Ovary (tissue), 7 donors: ENCODE measurements at regions not wholly inside any gene's neighbourhood (a gene's known extent, or its start where the extent isn't known, plus 50 kb on each side); places are given as distances from the start of the nearest gene placed in this dataset.

Experiments
- DNase-seq, 5 donors: peaks; one replicate each; pipeline ENCODE4 v3.0.0-alpha.2; 2019 to 2020
- H3K27ac ChIP-seq, 2 donors: fragments of 200-600 bp; one replicate each; pipeline versions ENCODE4 v1.5.1 to v1.8.0; 2019 to 2022
- H3K27me3 ChIP-seq: fragments of 200-600 bp; one replicate; pipeline ENCODE4 v1.8.0; 2022
- H3K36me3 ChIP-seq: fragments of 200-600 bp; sonication (generic); one replicate; pipeline ENCODE4 v1.5.1; 2019
- H3K4me1 ChIP-seq: one replicate; pipeline ENCODE4 v1.8.1; 2013; ENCODE audit warnings: mild to moderate bottlenecking, moderate library complexity; ENCODE audit not compliant: insufficient read depth
- H3K4me3 ChIP-seq: fragments of 200-600 bp; sonication (generic); one replicate; pipeline ENCODE4 v1.5.1; 2017
- H3K9me3 ChIP-seq, 2 donors: fragments of 200-600 bp in 1 of 2; sonication (generic) in 1 of 2; one replicate each; pipeline versions ENCODE4 v1.5.1 to v1.8.1; 2013 to 2019; ENCODE audit warnings: mild to moderate bottlenecking in 1 of 2, moderate library complexity in 1 of 2
- EP300 ChIP-seq: sonication (generic); formaldehyde crosslinking; IDR thresholded peaks from one replicate; pipeline ENCODE4 v1.6.1; 2017; ENCODE audit warnings: antibody characterized with exemption
- POLR2A ChIP-seq: fragments of 450-650 bp; IDR thresholded peaks from one replicate; pipeline ENCODE4 v1.6.1; 2017; ENCODE audit warnings: antibody characterized with exemption, mild to moderate bottlenecking, moderate library complexity
- WGBS, 3 donors: extraction: QIAGEN DNeasy Blood & Tissue Kit in 1 of 3; methylation state at CpG; one replicate each; pipeline versions ENCODE4 v1.1.5 to v1.1.7; 2013 to 2017; 5-methylcytosine and 5-hydroxymethylcytosine counted together
- intact Hi-C, 4 donors: fragments of 100-400 bp; cut with DNase I; formaldehyde crosslinking; loops; one replicate each; pipeline versions ENCODE4 v1.11.0 to v1.15.1; 2022 to 2023
- TF ChIP-seq, protein P1 (sequence below), 3 donors: fragments of 450-650 bp in 2 of 3; fragments of 200-600 bp in 1 of 3; IDR thresholded peaks; one replicate each; pipeline versions ENCODE4 v1.5.1 to v1.8.0; 2016 to 2022; ENCODE audit warnings: antibody characterized with exemption in 3 of 3, mild to moderate bottlenecking in 1 of 3
- donor health status: DM: no; HTN: no; CAD: no; lungs with moderate emphysema.
- donor health status: DM: no; HTN: no; CAD: no.
- donor health status: Bipolar disorder and iron deficiency.
- donor health status: DM: no; HTN: no; CAD: no.
- donor health status: DM: yes; HTN: yes; CAD: no.

DNA sequence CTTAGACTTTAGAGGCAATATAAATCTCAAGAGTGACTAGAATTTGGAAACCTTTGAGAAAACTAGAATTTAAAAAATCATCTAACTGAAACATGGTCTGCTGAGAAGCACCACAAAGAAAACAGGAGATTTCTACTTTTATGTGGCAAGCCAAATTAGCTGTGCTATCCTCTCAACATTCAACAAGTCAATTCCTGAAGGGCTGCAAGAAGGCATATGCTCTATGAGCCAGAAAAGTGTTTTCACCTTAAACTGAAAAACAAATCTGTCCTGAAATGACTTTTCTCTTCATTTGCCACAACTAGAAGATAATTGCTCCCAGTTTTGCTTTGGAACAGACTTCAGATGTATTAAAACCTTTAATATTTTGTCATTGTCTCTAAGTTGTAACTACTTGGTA is 263.2 kb upstream of the EDNRA start:
- no peak for DNase-seq
- TF ChIP-seq POLR2A (no peak), EP300 (no peak)
- TF ChIP-seq, protein P1, sequence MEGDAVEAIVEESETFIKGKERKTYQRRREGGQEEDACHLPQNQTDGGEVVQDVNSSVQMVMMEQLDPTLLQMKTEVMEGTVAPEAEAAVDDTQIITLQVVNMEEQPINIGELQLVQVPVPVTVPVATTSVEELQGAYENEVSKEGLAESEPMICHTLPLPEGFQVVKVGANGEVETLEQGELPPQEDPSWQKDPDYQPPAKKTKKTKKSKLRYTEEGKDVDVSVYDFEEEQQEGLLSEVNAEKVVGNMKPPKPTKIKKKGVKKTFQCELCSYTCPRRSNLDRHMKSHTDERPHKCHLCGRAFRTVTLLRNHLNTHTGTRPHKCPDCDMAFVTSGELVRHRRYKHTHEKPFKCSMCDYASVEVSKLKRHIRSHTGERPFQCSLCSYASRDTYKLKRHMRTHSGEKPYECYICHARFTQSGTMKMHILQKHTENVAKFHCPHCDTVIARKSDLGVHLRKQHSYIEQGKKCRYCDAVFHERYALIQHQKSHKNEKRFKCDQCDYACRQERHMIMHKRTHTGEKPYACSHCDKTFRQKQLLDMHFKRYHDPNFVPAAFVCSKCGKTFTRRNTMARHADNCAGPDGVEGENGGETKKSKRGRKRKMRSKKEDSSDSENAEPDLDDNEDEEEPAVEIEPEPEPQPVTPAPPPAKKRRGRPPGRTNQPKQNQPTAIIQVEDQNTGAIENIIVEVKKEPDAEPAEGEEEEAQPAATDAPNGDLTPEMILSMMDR (IDR thresholded peaks at IDR 0.05): no peak
- peaks cover 4% of the 10 kb centered on the region for H3K4me1 ChIP-seq
- no peaks in the 10 kb centered on the region for H3K27me3 ChIP-seq
- no peaks in the 10 kb centered on the region for H3K9me3 ChIP-seq
- no peak overlapping the region for H3K27ac ChIP-seq
- H3K36me3 ChIP-seq: no peaks in the 10 kb centered on the region
- H3K4me3 ChIP-seq: no peak overlapping the region
- intact Hi-C loops: no loop called here

DNA sequence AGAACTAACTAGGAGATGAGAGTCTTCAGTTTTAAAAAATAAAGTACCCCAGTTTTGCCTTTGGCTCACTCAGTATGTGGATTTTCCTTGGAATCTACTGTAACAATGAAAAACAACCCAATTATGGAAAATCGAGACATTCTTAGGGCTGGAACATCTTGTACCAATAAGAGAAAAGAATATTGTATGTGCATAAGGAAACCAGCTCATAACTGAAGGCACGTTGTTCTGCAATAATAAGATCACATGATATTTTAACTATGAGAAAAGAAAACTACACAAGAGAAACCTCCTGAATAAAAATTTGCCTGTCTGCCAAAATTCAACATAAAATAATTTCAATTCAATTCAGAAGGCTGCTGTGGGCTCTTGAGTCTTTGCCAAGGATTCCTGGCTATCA is 261.8 kb upstream of the EDNRA start:
- Histone ChIP-seq H3K4me1 (peaks cover 4% of the 10 kb centered on the region), H3K27ac (no peak overlapping the region), H3K9me3 (no peaks in the 10 kb centered on the region), H3K27me3 (no peaks in the 10 kb centered on the region), H3K36me3 (no peaks in the 10 kb centered on the region), H3K4me3 (no peak overlapping the region)
- intact Hi-C loops: no loop called here
- TF ChIP-seq, protein P1 (IDR thresholded peaks at IDR 0.05): no peak
- TF ChIP-seq POLR2A: no peak
- no peak for TF ChIP-seq EP300
- 16 to 24% (median 19%) methylated on average over 2 of the region's 2 CpGs for WGBS, 3 donors
- DNase-seq: no peak

DNA sequence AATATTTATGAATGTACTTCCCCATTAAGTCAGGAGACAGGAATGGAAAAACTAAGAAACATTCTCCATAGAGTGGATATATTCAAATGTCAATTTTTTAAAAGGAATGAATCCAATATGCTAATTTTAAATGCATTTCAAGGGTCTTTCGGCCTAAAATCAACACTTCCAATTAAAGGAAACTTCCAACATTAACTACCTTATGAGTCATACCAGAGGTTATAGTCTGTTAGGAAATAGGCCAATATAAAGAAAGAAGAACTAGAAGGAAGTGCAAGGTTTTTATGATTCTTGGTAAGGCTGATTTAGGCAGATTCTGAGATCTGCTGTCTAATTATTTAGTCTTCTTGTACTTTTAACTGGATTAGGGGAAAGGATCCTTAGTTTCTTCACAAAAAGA is 260.1 kb upstream of the EDNRA start:
- WGBS, 3 donors: 75 to 78% (median 77%) methylated on average over 1 of the region's 1 CpG
- intact Hi-C loops: no loop called here
- no peaks in the 10 kb centered on the region for H3K27me3 ChIP-seq
- H3K9me3 ChIP-seq: no peaks in the 10 kb centered on the region
- no peak overlapping the region for H3K27ac ChIP-seq
- H3K36me3 ChIP-seq: no peaks in the 10 kb centered on the region
- H3K4me1 ChIP-seq: peaks cover 4% of the 10 kb centered on the region
- no peak for TF ChIP-seq POLR2A
- no peak for TF ChIP-seq EP300
- TF ChIP-seq, protein P1 (IDR thresholded peaks at IDR 0.05): no peak
- no peak for DNase-seq
- H3K4me3 ChIP-seq: no peak overlapping the region

DNA sequence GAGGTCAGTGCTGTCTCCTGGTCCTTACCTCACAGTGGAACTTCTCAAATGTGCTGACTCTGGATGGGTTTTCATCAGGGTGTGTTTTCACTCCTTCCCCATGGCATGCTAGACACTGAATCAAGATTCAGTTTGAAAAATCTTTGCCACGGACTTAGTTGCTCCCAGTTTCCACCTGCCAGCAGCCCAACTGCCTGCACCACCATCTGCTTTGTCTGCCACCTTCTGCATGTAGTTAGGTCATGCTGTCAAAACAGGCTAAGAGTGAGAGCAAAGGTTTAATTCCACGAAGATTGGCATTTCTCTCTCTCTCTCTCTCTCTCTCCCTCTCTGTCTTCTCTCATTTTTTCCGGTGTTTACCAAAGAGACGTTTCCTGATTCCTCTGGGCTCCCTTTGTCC is 258.0 kb upstream of the EDNRA start:
- Histone ChIP-seq H3K4me3 (no peak overlapping the region), H3K27ac (no peak overlapping the region), H3K27me3 (no peaks in the 10 kb centered on the region), H3K9me3 (no peaks in the 10 kb centered on the region), H3K4me1 (peaks cover 4% of the 10 kb centered on the region), H3K36me3 (no peaks in the 10 kb centered on the region)
- no peak for DNase-seq
- no peak for TF ChIP-seq POLR2A
- TF ChIP-seq EP300: no peak
- TF ChIP-seq, protein P1 (IDR thresholded peaks at IDR 0.05): no peak
- intact Hi-C loops: no loop called here
- WGBS, 3 donors: 75 to 89% (median 80%) methylated on average over 4 of the region's 4 CpGs

DNA sequence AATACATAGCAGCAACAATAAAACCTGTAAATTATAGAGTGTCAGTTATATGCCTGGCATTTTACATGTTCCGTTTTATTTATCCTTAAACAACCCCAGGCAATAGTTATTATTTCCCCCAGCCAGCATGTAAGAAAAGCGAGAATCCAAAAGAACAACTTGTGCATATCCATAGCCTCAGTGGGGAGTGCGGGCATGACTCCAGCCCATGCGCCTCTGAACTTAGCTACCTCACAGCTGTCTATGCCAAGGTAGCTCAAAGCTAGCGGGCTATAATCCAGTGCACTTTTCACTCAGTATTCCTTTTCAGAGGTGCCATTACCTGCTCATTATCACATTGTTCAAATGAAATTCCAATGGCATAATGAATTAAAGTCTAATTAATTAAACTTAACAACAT is 257.3 kb upstream of the EDNRA start:
- DNase-seq: no peak
- Histone ChIP-seq H3K4me3 (no peak overlapping the region), H3K4me1 (peaks cover 2% of the 10 kb centered on the region), H3K36me3 (no peaks in the 10 kb centered on the region), H3K9me3 (no peaks in the 10 kb centered on the region), H3K27me3 (no peaks in the 10 kb centered on the region), H3K27ac (no peak overlapping the region)
- TF ChIP-seq POLR2A (no peak), EP300 (no peak)
- TF ChIP-seq, protein P1 (IDR thresholded peaks at IDR 0.05): no peak
- WGBS, 3 donors: 94 to 98% (median 97%) methylated on average over 5 of the region's 5 CpGs
- intact Hi-C loops: no loop called here
